Spleen (tissue), 7 donors: ENCODE measurements at regions not wholly inside any gene's neighbourhood (a gene's known extent, or its start where the extent isn't known, plus 50 kb on each side); places are given as distances from the start of the nearest gene placed in this dataset.
A peak's percentile ranks its signal among the peaks of the same experiment; 100 is the strongest.

Source experiments
- CTCF ChIP-seq, 11 experiments: fragments of 200-600 bp in 7 of 11; fragments of 450-650 bp in 4 of 11; sonication (generic) in 4 of 11; IDR thresholded peaks in 8 of 11; conservative IDR thresholded peaks in 3 of 11; 1 replicate in 7 of 11; 2 replicates in 4 of 11; pipeline versions ENCODE4 v1.4.0 to v1.8.0; 2016 to 2021; ENCODE audit warnings: antibody characterized with exemption in 11 of 11, inconsistent platforms in 4 of 11, mild to moderate bottlenecking in 1 of 11
- POLR2A ChIP-seq, 3 donors: fragments of 450-650 bp; IDR thresholded peaks; one replicate each; pipeline ENCODE4 v1.5.1; 2017; ENCODE audit warnings: antibody characterized with exemption in 3 of 3, mild to moderate bottlenecking in 1 of 3
- POLR2AphosphoS5 ChIP-seq, 3 donors: sonication (generic); formaldehyde crosslinking; IDR thresholded peaks; one replicate each; pipeline ENCODE4 v1.5.1; 2017; ENCODE audit warnings: antibody characterized with exemption in 3 of 3
- donor health status: DM: no; HTN: no; CAD: no; lungs with moderate emphysema.
- donor health status: DM: no; HTN: no; CAD: no.
- donor health status: DM: no; HTN: no; CAD: no.

- peak in 3 of 11 experiments; percentile 11 to 41 (median 14) for TF ChIP-seq CTCF (IDR thresholded peaks at IDR 0.05 in 8 of 11, conservative IDR thresholded peaks at IDR 0.05 in 3 of 11)
- TF ChIP-seq POLR2A (IDR thresholded peaks at IDR 0.05) = peak in 2 of 3 donors; percentile 31 to 70
- TF ChIP-seq POLR2AphosphoS5 (IDR thresholded peaks at IDR 0.05) = peak; percentile 77 to 88 (median 83)
Measured at GRCh38 chr3:42012935-42013690, 51.2 kb upstream of the ULK4 start.
